ENCODE measurements at regions not wholly inside any gene's neighbourhood (a gene's known extent, or its start where the extent isn't known, plus 50 kb on each side); places are given as distances from the start of the nearest gene placed in this dataset.

GRCh38 chr3:178246004-178246403 lies 290.2 kb upstream of the KCNMB2 start:
- no peak overlapping the region for H3K27ac ChIP-seq
- DNase-seq: no peak
- no peaks in the 10 kb centered on the region for H3K9me3 ChIP-seq
- 93% methylated on average over 3 of the region's 3 CpGs for WGBS, 2 donors
- H3K36me3 ChIP-seq: no peaks in the 10 kb centered on the region
- intact Hi-C loops (cut with DNase I): no loop called here
- no peaks in the 10 kb centered on the region for H3K27me3 ChIP-seq
- TF ChIP-seq CTCF (IDR thresholded peaks at IDR 0.05) (no peak), POLR2A (IDR thresholded peaks at IDR 0.05) (no peak)
- no peak overlapping the region for H3K4me3 ChIP-seq (replicated peaks in 1 of 3)
- H3K4me1 ChIP-seq: no peaks in the 10 kb centered on the region

- H3K9me3 ChIP-seq: no peaks in the 10 kb centered on the region
- H3K4me3 ChIP-seq (replicated peaks in 1 of 3): no peak overlapping the region
- WGBS, 2 donors: 80 to 81% methylated on average over 2 of the region's 2 CpGs
- no peaks in the 10 kb centered on the region for H3K4me1 ChIP-seq
- H3K27ac ChIP-seq: no peak overlapping the region
- DNase-seq: no peak
- intact Hi-C loops (cut with DNase I): no loop called here
- TF ChIP-seq POLR2A (IDR thresholded peaks at IDR 0.05) (no peak), CTCF (IDR thresholded peaks at IDR 0.05) (no peak)
- no peaks in the 10 kb centered on the region for H3K36me3 ChIP-seq
- no peaks in the 10 kb centered on the region for H3K27me3 ChIP-seq
Observed at GRCh38 chr3:178255315-178255714, 280.9 kb upstream of the KCNMB2 start.

- Histone ChIP-seq H3K4me3 (replicated peaks in 1 of 3) (no peak overlapping the region), H3K9me3 (no peaks in the 10 kb centered on the region), H3K4me1 (no peaks in the 10 kb centered on the region), H3K36me3 (no peaks in the 10 kb centered on the region), H3K27ac (no peak overlapping the region), H3K27me3 (no peaks in the 10 kb centered on the region)
- no peak for TF ChIP-seq CTCF (IDR thresholded peaks at IDR 0.05)
- no peak for TF ChIP-seq POLR2A (IDR thresholded peaks at IDR 0.05)
- 89 to 92% methylated on average over 4 of the region's 4 CpGs for WGBS, 2 donors
- intact Hi-C loops (cut with DNase I): no loop called here
- DNase-seq: no peak
Observed at GRCh38 chr3:178257491-178257890, 278.7 kb upstream of the KCNMB2 start.

GRCh38 chr3:178258121-178258520 lies 278.1 kb upstream of the KCNMB2 start:
- H3K27ac ChIP-seq: no peak overlapping the region
- no peak for DNase-seq
- no peaks in the 10 kb centered on the region for H3K9me3 ChIP-seq
- no peaks in the 10 kb centered on the region for H3K36me3 ChIP-seq
- 75 to 79% methylated on average over 1 of the region's 1 CpG for WGBS, 2 donors
- no peak overlapping the region for H3K4me3 ChIP-seq (replicated peaks in 1 of 3)
- H3K4me1 ChIP-seq: no peaks in the 10 kb centered on the region
- intact Hi-C loops (cut with DNase I): no loop called here
- no peaks in the 10 kb centered on the region for H3K27me3 ChIP-seq
- TF ChIP-seq POLR2A (IDR thresholded peaks at IDR 0.05): no peak
- TF ChIP-seq CTCF (IDR thresholded peaks at IDR 0.05): no peak

- Histone ChIP-seq H3K4me1 (no peaks in the 10 kb centered on the region), H3K9me3 (no peaks in the 10 kb centered on the region), H3K36me3 (no peaks in the 10 kb centered on the region), H3K4me3 (replicated peaks in 1 of 3) (no peak overlapping the region), H3K27me3 (no peaks in the 10 kb centered on the region), H3K27ac (no peak overlapping the region)
- DNase-seq: no peak
- TF ChIP-seq CTCF (IDR thresholded peaks at IDR 0.05) (no peak), POLR2A (IDR thresholded peaks at IDR 0.05) (no peak)
- intact Hi-C loops (cut with DNase I): no loop called here
Observed at GRCh38 chr3:178259703-178260102, 276.5 kb upstream of the KCNMB2 start.

All from thyroid gland (tissue), 4 donors.